Nephron (organoid): ENCODE measurements at regions not wholly inside any gene's neighbourhood (a gene's known extent, or its start where the extent isn't known, plus 50 kb on each side); places are given as distances from the start of the nearest gene placed in this dataset.

Experiments
- H3K27ac Mint-ChIP-seq, 3 experiments: 2 replicates each; pipeline ENCODE4 v1.8.0; 2020; ENCODE audit warnings: mixed read lengths in 3 of 3, mild to moderate bottlenecking in 2 of 3, moderate library complexity in 1 of 3
- H3K27me3 Mint-ChIP-seq: 2 replicates; pipeline ENCODE4 v1.8.0; 2021; ENCODE audit warnings: low read depth, mild to moderate bottlenecking, moderate library complexity, mixed read lengths
- H3K36me3 Mint-ChIP-seq: 2 replicates; pipeline ENCODE4 v1.8.0; 2020; ENCODE audit warnings: low read depth, mixed read lengths
- H3K4me1 Mint-ChIP-seq: 2 replicates; pipeline ENCODE4 v1.8.0; 2020; ENCODE audit warnings: mixed read lengths
- H3K4me3 Mint-ChIP-seq, 3 experiments: 2 replicates each; pipeline ENCODE4 v1.8.0; 2020; ENCODE audit warnings: mild to moderate bottlenecking in 3 of 3, mixed read lengths in 3 of 3, moderate library complexity in 2 of 3
- H3K9me3 Mint-ChIP-seq: 2 replicates; pipeline ENCODE4 v1.8.0; 2020; ENCODE audit warnings: mixed read lengths
- CTCF ChIP-seq, 3 experiments: fragments of 200-600 bp; sonication (generic); IDR thresholded peaks; one replicate each; pipeline ENCODE4 v1.5.0; 2021; ENCODE audit warnings: antibody characterized with exemption in 3 of 3; ENCODE audit not compliant: unreplicated experiment in 3 of 3

- TF ChIP-seq CTCF (IDR thresholded peaks at IDR 0.05; ENCODE audit: unreplicated experiment in 3 of 3) = no peak
- Mint-ChIP-seq H3K36me3 (no peaks in the 10 kb centered on the region), H3K27ac (no peak overlapping the region), H3K9me3 (no peaks in the 10 kb centered on the region), H3K4me1 (peaks cover 6% of the 10 kb centered on the region), H3K4me3 (no peak overlapping the region), H3K27me3 (peaks cover 4% of the 10 kb centered on the region)
Observed at GRCh38 chr9:78899006-78899405, 602.1 kb downstream of the PSAT1 start.

- H3K4me1 Mint-ChIP-seq = peaks cover 6% of the 10 kb centered on the region
- no peaks in the 10 kb centered on the region for H3K9me3 Mint-ChIP-seq
- no peak overlapping the region for H3K4me3 Mint-ChIP-seq
- TF ChIP-seq CTCF (IDR thresholded peaks at IDR 0.05; ENCODE audit: unreplicated experiment in 3 of 3) = no peak
- H3K36me3 Mint-ChIP-seq = no peaks in the 10 kb centered on the region
- H3K27ac Mint-ChIP-seq = no peak overlapping the region
- peaks cover 4% of the 10 kb centered on the region for H3K27me3 Mint-ChIP-seq
Observed at GRCh38 chr9:78900500-78900899, 603.6 kb downstream of the PSAT1 start.

GRCh38 chr9:78902051-78902450 lies 605.1 kb downstream of the PSAT1 start:
- no peaks in the 10 kb centered on the region for H3K36me3 Mint-ChIP-seq
- H3K27me3 Mint-ChIP-seq = peaks cover 4% of the 10 kb centered on the region
- no peak for TF ChIP-seq CTCF (IDR thresholded peaks at IDR 0.05; ENCODE audit: unreplicated experiment in 3 of 3)
- H3K9me3 Mint-ChIP-seq = no peaks in the 10 kb centered on the region
- peaks cover 6% of the 10 kb centered on the region for H3K4me1 Mint-ChIP-seq
- no peak overlapping the region for H3K4me3 Mint-ChIP-seq
- no peak overlapping the region for H3K27ac Mint-ChIP-seq

- Mint-ChIP-seq H3K27ac (no peak overlapping the region), H3K9me3 (peaks cover 3% of the 10 kb centered on the region), H3K27me3 (peaks cover 4% of the 10 kb centered on the region), H3K4me3 (no peak overlapping the region), H3K4me1 (peaks cover 6% of the 10 kb centered on the region), H3K36me3 (no peaks in the 10 kb centered on the region)
- no peak for TF ChIP-seq CTCF (IDR thresholded peaks at IDR 0.05; ENCODE audit: unreplicated experiment in 3 of 3)
Observed at GRCh38 chr9:78903581-78903980, 606.7 kb downstream of the PSAT1 start.

- H3K4me1 Mint-ChIP-seq = peaks cover 6% of the 10 kb centered on the region
- H3K4me3 Mint-ChIP-seq = no peak overlapping the region
- no peak overlapping the region for H3K27ac Mint-ChIP-seq
- TF ChIP-seq CTCF (IDR thresholded peaks at IDR 0.05; ENCODE audit: unreplicated experiment in 3 of 3) = no peak
- H3K36me3 Mint-ChIP-seq = no peaks in the 10 kb centered on the region
- no peaks in the 10 kb centered on the region for H3K27me3 Mint-ChIP-seq
- peaks cover 4% of the 10 kb centered on the region for H3K9me3 Mint-ChIP-seq
Observed at GRCh38 chr9:78904686-78905085, 607.8 kb downstream of the PSAT1 start.

- peaks cover 6% of the 10 kb centered on the region for H3K4me1 Mint-ChIP-seq
- H3K4me3 Mint-ChIP-seq = no peak overlapping the region
- H3K27me3 Mint-ChIP-seq = no peaks in the 10 kb centered on the region
- H3K9me3 Mint-ChIP-seq = peaks cover 4% of the 10 kb centered on the region
- peak overlapping the region in 1 of 3 experiments; percentile 22 for H3K27ac Mint-ChIP-seq
- H3K36me3 Mint-ChIP-seq = no peaks in the 10 kb centered on the region
- TF ChIP-seq CTCF (IDR thresholded peaks at IDR 0.05; ENCODE audit: unreplicated experiment in 3 of 3) = no peak
Observed at GRCh38 chr9:78905387-78905786, 608.5 kb downstream of the PSAT1 start.
